Ovary (tissue), 7 donors: ENCODE measurements at regions not wholly inside any gene's neighbourhood (a gene's known extent, or its start where the extent isn't known, plus 50 kb on each side); places are given as distances from the start of the nearest gene placed in this dataset.

ENCODE experiments used
- DNase-seq, 5 donors: peaks; one replicate each; pipeline ENCODE4 v3.0.0-alpha.2; 2019 to 2020
- H3K27ac ChIP-seq, 2 donors: fragments of 200-600 bp; one replicate each; pipeline versions ENCODE4 v1.5.1 to v1.8.0; 2019 to 2022
- H3K27me3 ChIP-seq: fragments of 200-600 bp; one replicate; pipeline ENCODE4 v1.8.0; 2022
- H3K36me3 ChIP-seq: fragments of 200-600 bp; sonication (generic); one replicate; pipeline ENCODE4 v1.5.1; 2019
- H3K4me1 ChIP-seq: one replicate; pipeline ENCODE4 v1.8.1; 2013; ENCODE audit warnings: mild to moderate bottlenecking, moderate library complexity; ENCODE audit not compliant: insufficient read depth
- H3K4me3 ChIP-seq: fragments of 200-600 bp; sonication (generic); one replicate; pipeline ENCODE4 v1.5.1; 2017
- H3K9me3 ChIP-seq, 2 donors: fragments of 200-600 bp in 1 of 2; sonication (generic) in 1 of 2; one replicate each; pipeline versions ENCODE4 v1.5.1 to v1.8.1; 2013 to 2019; ENCODE audit warnings: mild to moderate bottlenecking in 1 of 2, moderate library complexity in 1 of 2
- EP300 ChIP-seq: sonication (generic); formaldehyde crosslinking; IDR thresholded peaks from one replicate; pipeline ENCODE4 v1.6.1; 2017; ENCODE audit warnings: antibody characterized with exemption
- POLR2A ChIP-seq: fragments of 450-650 bp; IDR thresholded peaks from one replicate; pipeline ENCODE4 v1.6.1; 2017; ENCODE audit warnings: antibody characterized with exemption, mild to moderate bottlenecking, moderate library complexity
- WGBS, 3 donors: extraction: QIAGEN DNeasy Blood & Tissue Kit in 1 of 3; methylation state at CpG; one replicate each; pipeline versions ENCODE4 v1.1.5 to v1.1.7; 2013 to 2017; 5-methylcytosine and 5-hydroxymethylcytosine counted together
- intact Hi-C, 4 donors: fragments of 100-400 bp; cut with DNase I; formaldehyde crosslinking; loops; one replicate each; pipeline versions ENCODE4 v1.11.0 to v1.15.1; 2022 to 2023
- TF ChIP-seq, protein P1 (sequence below), 3 donors: fragments of 450-650 bp in 2 of 3; fragments of 200-600 bp in 1 of 3; IDR thresholded peaks; one replicate each; pipeline versions ENCODE4 v1.5.1 to v1.8.0; 2016 to 2022; ENCODE audit warnings: antibody characterized with exemption in 3 of 3, mild to moderate bottlenecking in 1 of 3
- donor health status: DM: no; HTN: no; CAD: no; lungs with moderate emphysema.
- donor health status: DM: no; HTN: no; CAD: no.
- donor health status: Bipolar disorder and iron deficiency.
- donor health status: DM: no; HTN: no; CAD: no.
- donor health status: DM: yes; HTN: yes; CAD: no.

DNA sequence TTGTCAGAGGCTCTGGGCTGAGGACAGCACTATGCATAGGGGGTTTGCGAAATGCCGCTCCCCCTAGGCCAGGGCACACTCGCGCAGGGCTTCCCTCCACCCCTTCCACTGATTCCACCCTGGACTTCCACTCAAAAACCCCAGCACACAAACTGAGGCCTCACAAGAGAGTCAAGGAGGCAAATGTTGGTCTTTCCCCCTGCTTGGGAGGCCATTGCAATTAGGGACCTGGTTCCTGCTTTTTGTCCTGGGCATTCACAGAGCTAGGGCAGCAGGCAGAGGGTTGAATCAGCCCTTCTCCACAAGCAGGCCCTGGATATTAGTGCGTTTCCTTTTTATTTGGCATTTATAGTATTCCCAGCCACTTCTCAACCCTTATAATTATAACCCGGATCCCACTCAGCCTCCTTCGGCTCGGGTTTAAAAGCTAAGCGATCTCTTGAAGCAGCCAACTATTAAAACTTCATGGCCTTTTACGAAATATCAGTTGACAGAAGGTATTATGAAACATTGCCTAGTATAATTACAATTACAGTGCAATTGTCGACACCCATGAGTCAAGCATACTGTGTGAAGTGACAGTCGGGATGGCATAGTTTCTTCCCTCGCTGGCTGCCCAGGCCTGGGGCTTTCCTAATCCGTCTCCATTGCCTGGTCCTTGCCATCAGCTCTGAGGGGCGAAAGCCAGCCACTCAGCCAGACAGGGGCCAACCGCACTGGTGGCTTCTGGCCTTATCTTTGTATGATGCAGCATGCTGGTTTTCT, 285.5 kb upstream of the MAP3K1 start:
- Histone ChIP-seq H3K4me1 (no peaks in the 10 kb centered on the region), H3K27ac (no peak overlapping the region), H3K27me3 (no peaks in the 10 kb centered on the region), H3K4me3 (no peak overlapping the region), H3K9me3 (no peaks in the 10 kb centered on the region), H3K36me3 (no peaks in the 10 kb centered on the region)
- WGBS, 3 donors: 90 to 92% (median 92%) methylated on average over 16 of the region's 16 CpGs
- intact Hi-C loops: no loop called here
- TF ChIP-seq, protein P1, sequence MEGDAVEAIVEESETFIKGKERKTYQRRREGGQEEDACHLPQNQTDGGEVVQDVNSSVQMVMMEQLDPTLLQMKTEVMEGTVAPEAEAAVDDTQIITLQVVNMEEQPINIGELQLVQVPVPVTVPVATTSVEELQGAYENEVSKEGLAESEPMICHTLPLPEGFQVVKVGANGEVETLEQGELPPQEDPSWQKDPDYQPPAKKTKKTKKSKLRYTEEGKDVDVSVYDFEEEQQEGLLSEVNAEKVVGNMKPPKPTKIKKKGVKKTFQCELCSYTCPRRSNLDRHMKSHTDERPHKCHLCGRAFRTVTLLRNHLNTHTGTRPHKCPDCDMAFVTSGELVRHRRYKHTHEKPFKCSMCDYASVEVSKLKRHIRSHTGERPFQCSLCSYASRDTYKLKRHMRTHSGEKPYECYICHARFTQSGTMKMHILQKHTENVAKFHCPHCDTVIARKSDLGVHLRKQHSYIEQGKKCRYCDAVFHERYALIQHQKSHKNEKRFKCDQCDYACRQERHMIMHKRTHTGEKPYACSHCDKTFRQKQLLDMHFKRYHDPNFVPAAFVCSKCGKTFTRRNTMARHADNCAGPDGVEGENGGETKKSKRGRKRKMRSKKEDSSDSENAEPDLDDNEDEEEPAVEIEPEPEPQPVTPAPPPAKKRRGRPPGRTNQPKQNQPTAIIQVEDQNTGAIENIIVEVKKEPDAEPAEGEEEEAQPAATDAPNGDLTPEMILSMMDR (IDR thresholded peaks at IDR 0.05): no peak
- TF ChIP-seq EP300 (no peak), POLR2A (no peak)
- DNase-seq: no peak

DNA sequence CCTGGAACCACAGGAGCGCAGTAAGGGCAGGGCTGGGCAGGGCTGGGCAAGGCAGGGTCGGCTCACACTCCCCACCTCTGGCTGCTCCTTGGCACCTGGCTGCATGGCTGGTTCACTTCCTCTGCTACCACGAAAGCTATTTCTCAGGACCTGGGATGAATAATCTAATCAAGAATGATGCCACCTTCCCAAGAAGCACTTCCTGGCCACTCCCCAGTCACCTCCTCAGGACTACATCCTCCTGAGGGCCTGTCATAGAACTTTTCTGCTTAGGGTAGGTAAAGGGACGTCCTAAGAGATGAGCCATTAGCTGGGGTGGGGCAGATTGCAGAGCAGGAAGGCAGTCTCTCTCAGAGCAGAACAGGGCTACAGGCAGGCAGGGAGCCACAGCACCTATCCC, 288.2 kb upstream of the MAP3K1 start:
- TF ChIP-seq EP300: no peak
- intact Hi-C loops: no loop called here
- Histone ChIP-seq H3K4me3 (no peak overlapping the region), H3K9me3 (no peaks in the 10 kb centered on the region), H3K27ac (no peak overlapping the region), H3K36me3 (no peaks in the 10 kb centered on the region), H3K4me1 (no peaks in the 10 kb centered on the region), H3K27me3 (no peaks in the 10 kb centered on the region)
- DNase-seq: no peak
- 85 to 91% (median 89%) methylated on average over 4 of the region's 4 CpGs for WGBS, 3 donors

DNA sequence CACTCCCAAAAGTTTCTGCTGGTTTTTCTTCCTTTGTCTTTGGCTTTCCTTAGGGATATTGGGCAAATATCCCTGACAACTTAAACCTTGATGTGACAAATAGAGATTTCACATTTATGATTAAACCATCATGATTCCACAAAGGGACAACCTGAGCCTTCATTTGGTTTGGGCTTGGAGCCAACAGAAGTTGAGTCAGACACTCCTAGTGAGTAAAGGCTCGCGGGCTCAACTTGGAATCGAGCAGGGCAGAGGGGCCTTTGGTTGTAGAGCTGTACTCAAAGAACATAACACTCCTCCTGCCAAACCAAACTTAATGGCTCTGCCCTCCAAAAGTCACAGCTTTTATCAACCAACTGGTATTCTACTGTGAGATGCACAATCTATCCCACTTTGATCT, 290.2 kb upstream of the MAP3K1 start:
- Histone ChIP-seq H3K4me3 (no peak overlapping the region), H3K36me3 (no peaks in the 10 kb centered on the region), H3K27ac (no peak overlapping the region), H3K9me3 (no peaks in the 10 kb centered on the region), H3K27me3 (no peaks in the 10 kb centered on the region), H3K4me1 (no peaks in the 10 kb centered on the region)
- intact Hi-C loops: no loop called here
- no peak for TF ChIP-seq POLR2A
- TF ChIP-seq, protein P1 (IDR thresholded peaks at IDR 0.05): no peak
- no peak for TF ChIP-seq EP300
- peak in 1 of 5 donors; percentile 15 for DNase-seq
- 69 to 90% (median 83%) methylated on average over 3 of the region's 3 CpGs for WGBS, 3 donors

DNA sequence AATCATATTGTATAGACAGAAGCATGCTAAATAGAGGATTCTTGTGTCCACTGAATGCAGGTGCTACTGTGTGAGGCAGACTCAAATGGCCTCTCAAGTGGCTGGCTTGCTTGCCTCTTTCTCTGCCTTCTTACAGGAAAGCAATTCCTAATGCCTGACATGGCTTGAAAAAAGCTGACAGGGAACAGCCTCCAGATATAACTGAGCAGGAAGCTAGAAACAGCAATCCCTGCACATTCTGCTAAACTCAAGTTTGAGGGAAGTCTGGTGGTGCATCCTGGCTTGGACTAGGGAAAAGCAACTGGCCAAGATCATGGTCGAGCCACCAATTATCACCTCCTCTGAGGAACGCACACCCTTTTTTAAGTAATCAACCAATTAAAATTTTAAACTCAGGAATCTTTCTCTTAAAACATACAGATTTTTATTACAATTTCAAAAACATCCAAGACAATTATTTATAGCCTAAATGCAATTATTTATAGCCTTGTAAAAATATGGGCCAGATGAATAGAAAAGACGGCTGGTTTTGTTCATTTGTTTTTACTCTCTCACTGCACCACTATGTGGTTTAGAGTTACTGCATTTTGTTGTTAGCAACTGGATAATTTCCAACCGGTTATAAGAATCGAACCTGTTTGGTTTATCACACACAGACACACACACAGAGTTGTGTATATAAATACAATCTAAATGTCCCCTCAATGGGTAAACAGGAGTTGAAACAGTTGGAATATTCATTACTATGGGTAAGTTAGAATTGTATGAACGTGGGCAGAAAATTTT, 290.9 kb upstream of the ANKRD55 start:
- WGBS, 3 donors: 21 to 36% (median 35%) methylated on average over 6 of the region's 6 CpGs
- intact Hi-C loops: no loop called here
- no peak for DNase-seq

More for the DNA sequence above, 290.9 kb upstream of the ANKRD55 start:
- TF ChIP-seq, protein P1 (IDR thresholded peaks at IDR 0.05): no peak
- TF ChIP-seq POLR2A (no peak), EP300 (no peak)
- Histone ChIP-seq H3K4me1 (no peaks in the 10 kb centered on the region), H3K9me3 (no peaks in the 10 kb centered on the region), H3K27me3 (no peaks in the 10 kb centered on the region), H3K27ac (no peak overlapping the region), H3K4me3 (no peak overlapping the region), H3K36me3 (no peaks in the 10 kb centered on the region)
